ENCODE measurements at regions not wholly inside any gene's neighbourhood (a gene's known extent, or its start where the extent isn't known, plus 50 kb on each side); places are given as distances from the start of the nearest gene placed in this dataset.
"Not testable (repeated sequence)": the region's sequence is repeated elsewhere in the genome, so short reads cannot be mapped to it uniquely, and the experiment has no call there.

GRCh38 chr12:115296613-115297198, 612.7 kb upstream of the TBX3 start:
- no peak for DNase-seq

DNA sequence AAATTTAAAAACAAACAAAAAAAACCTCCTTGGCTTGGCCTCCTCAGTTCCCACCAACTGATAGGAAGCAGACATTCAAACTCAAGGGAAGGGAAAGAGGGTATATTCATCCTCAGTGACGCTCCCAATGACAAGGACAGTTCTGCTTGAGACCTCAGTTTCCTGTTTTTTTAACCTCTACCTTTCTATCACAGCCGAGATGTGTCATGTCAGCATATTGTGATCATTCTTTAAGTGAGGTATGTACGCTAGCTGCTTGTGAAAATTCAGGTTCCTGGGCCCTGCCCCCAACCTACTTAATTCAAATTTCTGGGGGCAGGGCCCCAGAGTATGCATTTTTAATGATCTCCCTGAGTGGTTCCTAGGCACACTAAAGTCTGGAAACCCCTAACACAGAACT, 611.9 kb upstream of the TBX3 start:
- DNase-seq, result no peak

DNA sequence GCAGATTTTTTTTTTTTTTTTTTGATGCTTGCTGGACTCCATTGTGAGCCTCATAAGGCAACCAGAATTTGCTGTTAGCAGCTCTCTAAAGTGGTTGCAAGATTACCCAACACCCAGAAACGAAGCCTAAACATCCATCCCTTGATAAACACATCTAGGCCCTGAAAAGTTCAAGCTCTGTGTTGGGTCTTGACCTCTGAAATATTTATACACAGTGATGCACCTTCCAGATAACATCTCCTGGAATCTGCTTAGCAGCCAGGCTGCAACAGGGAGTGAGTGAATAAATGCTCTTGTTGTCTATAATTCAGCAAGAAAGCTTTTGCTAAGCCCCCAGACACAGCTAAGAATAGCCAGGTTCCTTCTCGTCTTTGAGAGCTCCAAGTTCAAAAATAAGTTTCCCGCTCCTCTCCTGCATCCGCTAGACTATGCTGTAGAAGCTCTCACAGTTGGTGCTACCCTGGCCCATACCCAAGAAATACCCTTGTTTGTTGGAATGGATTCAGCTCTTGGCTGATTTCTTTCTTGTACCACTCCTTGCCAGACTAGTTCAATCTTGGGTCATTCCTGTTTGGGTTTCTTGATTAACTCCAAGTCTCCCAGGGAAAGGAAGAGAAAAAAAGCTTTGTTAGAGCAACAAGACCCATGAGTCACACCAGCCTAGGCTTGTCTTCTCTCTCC, 610.6 kb upstream of the TBX3 start:
- no peak for DNase-seq

GRCh38 chr12:115285429-115285828, 601.5 kb upstream of the TBX3 start:
- DNase-seq, result not testable (repeated sequence)

DNA sequence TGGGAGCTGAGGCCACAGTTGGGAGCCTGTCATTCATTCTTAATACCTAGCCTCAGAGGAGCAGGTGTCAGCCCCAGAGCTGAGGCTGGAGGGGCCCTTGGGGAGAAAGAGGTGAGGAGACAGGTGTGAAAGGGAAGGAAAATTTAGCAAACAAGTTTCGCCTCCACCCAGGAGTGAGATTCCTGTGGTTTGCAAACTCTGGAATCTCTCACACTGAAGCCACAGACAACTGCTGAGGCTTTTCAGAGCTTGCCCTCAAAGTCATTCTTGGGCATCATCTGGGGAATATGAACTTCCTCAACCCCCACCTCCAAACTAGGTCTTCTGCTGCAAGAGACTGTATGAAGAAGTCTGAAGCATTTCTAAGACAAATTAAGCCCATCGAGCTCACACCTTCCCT, 589.5 kb upstream of the TBX3 start:
- no peak for DNase-seq

GRCh38 chr12:115268451-115268850, 584.5 kb upstream of the TBX3 start:
- no peak for DNase-seq

DNA sequence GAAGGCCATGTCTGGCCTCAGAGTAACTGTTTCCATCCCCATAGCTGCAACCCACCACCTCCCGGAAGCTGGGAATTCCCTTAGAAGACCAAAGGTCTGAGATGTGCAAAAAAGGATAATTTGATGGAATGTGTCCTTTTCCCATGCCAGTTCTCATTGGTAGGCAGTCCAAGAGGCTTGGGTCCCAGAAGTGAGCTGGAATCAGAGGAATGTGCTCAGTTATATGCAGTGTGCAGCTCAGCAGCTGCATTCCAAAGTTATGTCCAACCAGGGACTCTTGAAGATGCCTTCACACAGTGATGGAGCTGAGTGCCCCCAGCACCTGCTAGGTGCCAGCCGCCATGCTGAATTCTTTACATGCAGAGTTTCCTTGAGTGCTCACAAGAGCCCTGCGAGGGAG, 583.9 kb upstream of the TBX3 start:
- no peak for DNase-seq

DNA sequence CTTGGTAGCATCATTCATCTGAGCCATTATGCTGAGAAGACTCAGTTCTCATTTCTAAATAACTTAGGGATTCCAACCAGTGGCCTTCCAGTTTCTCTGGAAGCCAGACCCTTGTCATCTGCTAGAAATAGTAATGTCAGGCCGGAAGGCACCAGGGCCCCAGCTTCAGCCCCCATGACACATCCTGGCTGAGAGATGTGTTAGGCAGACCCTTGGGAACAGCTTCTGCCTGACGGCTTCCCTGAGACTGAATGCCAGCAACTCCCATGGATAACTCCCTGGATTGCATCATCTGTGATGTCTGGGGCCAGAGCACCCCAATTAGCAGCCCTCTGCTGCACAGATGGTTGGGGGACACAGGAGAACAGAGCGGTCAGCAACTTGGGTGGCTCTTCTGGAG, 583.5 kb upstream of the TBX3 start:
- no peak for DNase-seq

DNA sequence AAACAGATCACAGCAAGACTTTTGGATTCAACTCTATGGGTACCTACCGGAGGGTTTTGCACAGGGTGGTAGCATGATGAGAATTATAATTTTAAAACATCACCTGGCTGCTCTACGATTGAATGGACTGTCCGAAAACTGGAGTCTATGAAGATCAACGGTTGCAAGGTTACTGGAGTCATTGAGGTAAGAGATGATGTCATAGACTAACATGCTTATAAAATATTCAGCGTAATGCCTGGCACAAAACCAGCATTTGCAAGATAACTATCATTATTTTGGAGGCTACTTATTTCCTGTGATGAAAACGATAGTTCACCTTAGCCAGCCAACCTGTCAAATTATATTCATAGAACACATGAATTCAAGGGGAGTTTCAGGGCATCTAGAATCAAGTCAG, 580.6 kb upstream of the TBX3 start:
- no peak for DNase-seq

- DNase-seq, result no peak
These were observed 577.9 kb upstream of the TBX3 start for GRCh38 chr12:115261691-115262398.

- DNase-seq, result no peak
These were observed 577.0 kb upstream of the TBX3 start for GRCh38 chr12:115260762-115261675.

DNA sequence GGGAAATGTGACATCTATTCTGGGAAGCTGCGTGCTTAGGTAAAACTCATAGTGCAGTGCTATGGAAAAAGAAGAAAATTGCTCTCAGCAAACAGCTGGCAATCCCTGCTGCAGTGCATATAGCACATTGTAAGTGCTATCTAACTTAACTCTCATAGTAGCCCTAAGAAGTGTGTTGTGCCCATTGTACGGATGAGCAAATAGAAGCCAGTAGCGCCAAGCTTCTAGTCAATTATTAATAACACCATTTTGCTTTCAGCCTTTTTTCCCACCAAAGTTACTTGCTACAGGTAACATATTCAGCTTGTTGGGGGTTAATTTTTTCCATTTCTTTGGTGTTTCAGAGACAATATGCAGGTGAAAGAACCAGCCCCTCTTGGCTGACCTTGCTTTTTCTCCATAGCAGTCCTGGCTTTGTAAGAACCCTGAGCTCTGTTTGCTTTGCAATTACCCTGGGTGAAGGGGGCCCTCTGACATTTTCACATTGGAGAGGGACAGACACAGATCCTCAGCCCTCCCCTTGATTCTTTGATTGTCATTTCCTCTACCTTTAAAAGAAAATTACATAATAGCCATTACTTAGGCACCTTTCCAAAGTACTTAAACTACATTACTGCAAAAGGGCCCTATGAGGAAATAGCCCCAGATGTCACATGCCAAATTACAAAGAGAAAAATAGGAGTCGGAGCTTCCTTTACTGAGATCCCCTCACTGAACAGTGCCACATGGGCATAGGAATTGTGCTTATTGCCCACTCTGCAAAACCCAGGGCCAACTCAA, 576.2 kb upstream of the TBX3 start:
- DNase-seq, result no peak

GRCh38 chr12:115257791-115258190, 573.8 kb upstream of the TBX3 start:
- DNase-seq, result no peak

GRCh38 chr12:115255962-115256361, 572.0 kb upstream of the TBX3 start:
- DNase-seq, result no peak

DNA sequence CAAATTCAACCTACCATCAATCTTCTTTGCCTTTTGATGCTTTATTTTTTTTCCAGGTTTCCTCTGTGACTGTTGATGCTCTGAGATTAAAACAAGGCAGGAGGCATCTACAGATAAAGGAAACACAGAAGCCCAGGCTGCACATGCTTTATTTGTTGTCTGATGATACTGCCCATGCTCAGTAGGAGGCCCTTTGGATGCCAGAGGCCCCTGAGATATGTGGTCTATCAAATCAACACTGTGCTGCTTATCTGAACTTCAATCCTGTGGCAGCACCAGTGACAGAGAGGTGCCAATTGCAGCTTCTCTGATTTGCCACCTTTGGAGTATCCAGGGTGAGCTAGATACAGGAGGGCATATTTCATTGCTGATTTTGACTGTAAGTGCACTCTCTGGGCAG, 571.3 kb upstream of the TBX3 start:
- DNase-seq, result no peak

DNA sequence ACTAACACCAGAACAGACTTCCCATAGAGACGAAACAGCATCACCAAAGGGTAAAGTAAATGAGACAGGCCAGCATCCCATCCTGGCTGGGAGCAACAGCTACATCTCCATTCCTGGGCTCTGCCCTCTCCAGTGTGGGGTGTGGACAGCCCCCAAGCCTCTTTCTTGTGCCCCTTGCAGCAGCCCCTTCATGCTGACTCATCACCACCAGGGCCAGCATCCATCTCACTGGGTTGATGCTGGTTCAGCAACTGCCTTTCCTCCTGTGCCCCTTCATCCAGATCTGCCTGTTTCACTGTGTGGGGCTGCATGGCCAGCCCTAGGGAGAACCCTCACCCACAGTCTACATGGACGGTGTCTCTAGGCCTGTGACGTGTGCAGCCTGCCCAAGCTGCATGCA, 569.1 kb upstream of the TBX3 start:
- no peak for DNase-seq

DNA sequence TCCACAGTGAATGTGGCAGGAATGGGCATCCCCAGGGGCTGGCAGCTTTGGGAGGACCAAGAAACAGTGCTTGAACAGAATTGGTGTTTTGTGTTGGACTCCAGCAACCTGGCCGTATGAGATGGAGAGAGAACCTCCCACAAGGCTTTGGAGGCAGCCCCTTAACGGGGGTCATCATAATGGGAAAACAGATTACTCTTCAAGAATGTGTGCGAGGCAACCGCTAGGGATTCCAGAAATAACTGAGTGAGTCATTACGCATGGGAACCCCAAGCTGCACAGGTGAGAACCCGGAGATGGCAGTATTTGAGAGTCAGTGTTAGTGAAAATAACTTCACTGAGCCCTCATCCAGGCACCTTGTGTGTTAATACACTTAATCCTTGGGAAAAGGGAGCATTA, 567.8 kb upstream of the TBX3 start:
- DNase-seq, result no peak

GRCh38 chr12:115249671-115250278, 565.8 kb upstream of the TBX3 start:
- no peak for DNase-seq

DNA sequence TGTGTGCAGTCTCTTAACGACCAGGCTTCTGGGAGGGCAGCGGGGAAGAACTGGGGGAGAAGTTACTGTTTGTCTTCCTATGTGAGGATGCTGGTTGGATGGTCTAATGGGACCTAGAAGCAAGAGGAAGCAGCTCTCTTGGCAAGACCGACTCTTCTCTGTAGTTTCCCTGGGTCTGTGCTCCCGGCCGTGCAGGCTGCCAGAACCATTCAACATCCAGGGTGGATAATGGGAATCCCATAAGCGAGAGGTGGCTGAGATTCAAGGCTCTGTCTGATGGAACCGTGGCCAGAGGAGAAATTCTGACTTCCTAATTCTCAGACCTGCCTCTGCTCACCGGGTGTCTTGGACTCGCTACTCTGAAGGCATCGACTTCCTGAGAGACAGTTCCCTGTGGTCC, 561.0 kb upstream of the TBX3 start:
- DNase-seq, result no peak

GRCh38 chr12:115243933-115244628, 560.1 kb upstream of the TBX3 start:
- DNase-seq, result no peak

GRCh38 chr12:115240251-115240650, 556.3 kb upstream of the TBX3 start:
- no peak for DNase-seq

Measured in activated CD4-positive, alpha-beta T cell treated with anti-CD3 and anti-CD28 coated beads, Interleukin-2, amount 50 U/mL, for 16 hours (primary cell).